Chondrocyte (in vitro differentiated cells): ENCODE measurements at regions not wholly inside any gene's neighbourhood (a gene's known extent, or its start where the extent isn't known, plus 50 kb on each side); places are given as distances from the start of the nearest gene placed in this dataset.

ENCODE experiments used
- DNase-seq: peaks from one replicate; pipeline ENCODE4 v3.0.0; 2021; ENCODE audit warnings: mixed read lengths, low spot score
- H3K27ac Mint-ChIP-seq: one replicate; pipeline ENCODE4 v1.8.0; 2021; ENCODE audit warnings: mild to moderate bottlenecking, moderate library complexity, mixed read lengths; ENCODE audit not compliant: unreplicated experiment
- H3K27me3 Mint-ChIP-seq: 2 replicates; pipeline ENCODE4 v1.8.0; 2021; ENCODE audit warnings: low read depth, mixed read lengths
- H3K36me3 Mint-ChIP-seq: 2 replicates; pipeline ENCODE4 v1.8.0; 2021; ENCODE audit warnings: low read depth, mixed read lengths
- H3K4me1 Mint-ChIP-seq: 2 replicates; pipeline ENCODE4 v1.8.0; 2021; ENCODE audit warnings: low read depth, mild to moderate bottlenecking, mixed read lengths
- H3K4me3 Mint-ChIP-seq: one replicate; pipeline ENCODE4 v1.8.0; 2021; ENCODE audit warnings: mild to moderate bottlenecking, moderate library complexity, mixed read lengths; ENCODE audit not compliant: unreplicated experiment
- H3K9me3 Mint-ChIP-seq: 2 replicates; pipeline ENCODE4 v1.8.0; 2021; ENCODE audit warnings: low read depth, mixed read lengths
- CTCF ChIP-seq: fragments of 200-600 bp; sonication (generic); IDR thresholded peaks from 2 replicates; pipeline ENCODE4 v1.5.0; 2021; ENCODE audit warnings: antibody characterized with exemption, mild to moderate bottlenecking, moderate library complexity

GRCh38 chr3:188054541-188054940 lies 99.4 kb upstream of the LPP start:
- H3K4me1 Mint-ChIP-seq: peaks cover 40% of the 10 kb centered on the region
- H3K36me3 Mint-ChIP-seq: no peaks in the 10 kb centered on the region
- no peaks in the 10 kb centered on the region for H3K27me3 Mint-ChIP-seq
- no peak for TF ChIP-seq CTCF
- no peak for DNase-seq
- no peak overlapping the region for H3K27ac Mint-ChIP-seq
- H3K9me3 Mint-ChIP-seq: no peaks in the 10 kb centered on the region
- no peak overlapping the region for H3K4me3 Mint-ChIP-seq

GRCh38 chr3:188055388-188055787 lies 98.6 kb upstream of the LPP start:
- no peaks in the 10 kb centered on the region for H3K9me3 Mint-ChIP-seq
- H3K4me3 Mint-ChIP-seq: no peak overlapping the region
- H3K27ac Mint-ChIP-seq: no peak overlapping the region
- peaks cover 45% of the 10 kb centered on the region for H3K4me1 Mint-ChIP-seq
- no peaks in the 10 kb centered on the region for H3K27me3 Mint-ChIP-seq
- no peak for TF ChIP-seq CTCF
- DNase-seq: no peak
- no peaks in the 10 kb centered on the region for H3K36me3 Mint-ChIP-seq

- H3K4me1 Mint-ChIP-seq: peaks cover 43% of the 10 kb centered on the region
- no peak for TF ChIP-seq CTCF
- H3K36me3 Mint-ChIP-seq: no peaks in the 10 kb centered on the region
- DNase-seq: no peak
- no peak overlapping the region for H3K27ac Mint-ChIP-seq
- H3K27me3 Mint-ChIP-seq: no peaks in the 10 kb centered on the region
- no peaks in the 10 kb centered on the region for H3K9me3 Mint-ChIP-seq
- no peak overlapping the region for H3K4me3 Mint-ChIP-seq
These were observed 96.8 kb upstream of the LPP start for GRCh38 chr3:188057124-188057523.

- peaks cover 33% of the 10 kb centered on the region for H3K4me1 Mint-ChIP-seq
- no peaks in the 10 kb centered on the region for H3K9me3 Mint-ChIP-seq
- H3K27me3 Mint-ChIP-seq: no peaks in the 10 kb centered on the region
- H3K36me3 Mint-ChIP-seq: no peaks in the 10 kb centered on the region
- no peak overlapping the region for H3K27ac Mint-ChIP-seq
- H3K4me3 Mint-ChIP-seq: no peak overlapping the region
- DNase-seq: no peak
- TF ChIP-seq CTCF: no peak
These were observed 95.3 kb upstream of the LPP start for GRCh38 chr3:188058569-188059184.

- no peak overlapping the region for H3K4me3 Mint-ChIP-seq
- H3K27me3 Mint-ChIP-seq: no peaks in the 10 kb centered on the region
- H3K9me3 Mint-ChIP-seq: no peaks in the 10 kb centered on the region
- H3K36me3 Mint-ChIP-seq: no peaks in the 10 kb centered on the region
- H3K27ac Mint-ChIP-seq: no peak overlapping the region
- peaks cover 26% of the 10 kb centered on the region for H3K4me1 Mint-ChIP-seq
- TF ChIP-seq CTCF: no peak
- DNase-seq: no peak
These were observed 94.6 kb upstream of the LPP start for GRCh38 chr3:188059351-188059750.
